SK-N-SH (cell line): ENCODE measurements at regions not wholly inside any gene's neighbourhood (a gene's known extent, or its start where the extent isn't known, plus 50 kb on each side); places are given as distances from the start of the nearest gene placed in this dataset.

Experiments used
- CTCF ChIA-PET: fragments of 300-600, 350-600 bp; formaldehyde crosslinking; extraction: SDS; loops from one replicate; lab custom pipeline; 2021; lab: Yijun Ruan, JAX
- POLR2A ChIA-PET: fragments of 350-600 bp; sonication (Branson Sonifier 250); formaldehyde crosslinking; extraction: SDS; loops from one replicate; lab custom pipeline; 2020; ENCODE audit warnings: antibody characterized with exemption, inconsistent platforms; lab: Yijun Ruan, JAX
- DNase-seq: peaks from one replicate; pipeline ENCODE4 v3.0.0; 2012
- H2AFZ ChIP-seq: fragments of 200-600 bp; sonication (generic); 2 replicates; pipeline ENCODE4 v1.8.1; 2016; ENCODE audit warnings: antibody characterized with exemption, mild to moderate bottlenecking, low read depth
- H3F3A ChIP-seq: fragments of 200-600 bp; sonication (generic); replicated peaks from 2 replicates; pipeline ENCODE3; 2016; ENCODE audit warnings: antibody characterized with exemption, mild to moderate bottlenecking; ENCODE audit not compliant: insufficient read depth
- H3K27ac ChIP-seq, 2 experiments: fragments of 200-500 bp in 1 of 2; fragments of 200-600 bp in 1 of 2; sonication (Bioruptor generic) in 1 of 2; sonication (generic), shearing (Covaris generic) in 1 of 2; 2 replicates each; pipeline versions ENCODE4 v1.5.1 to v1.6.1; 2014 to 2016; ENCODE audit warnings: low read depth in 2 of 2, inconsistent platforms in 1 of 2, low read length in 1 of 2, mild to moderate bottlenecking in 1 of 2, mixed read lengths in 1 of 2
- H3K27me3 ChIP-seq: fragments of 200-600 bp; sonication (generic), shearing (Covaris generic); 2 replicates; pipeline ENCODE4 v1.6.1; 2016; ENCODE audit warnings: mixed run types; ENCODE audit not compliant: insufficient read depth
- H3K36me3 ChIP-seq, 2 experiments: fragments of 200-500 bp in 1 of 2; fragments of 200-600 bp in 1 of 2; sonication (Bioruptor generic) in 1 of 2; sonication (generic) in 1 of 2; replicated peaks in 1 of 2; 2 replicates each; pipeline versions ENCODE3 to v1.5.1; 2014 to 2016; ENCODE audit warnings: low read length in 1 of 2, mild to moderate bottlenecking in 1 of 2; ENCODE audit not compliant: insufficient read depth in 2 of 2, control insufficient read depth in 1 of 2
- H3K4me1 ChIP-seq, 2 experiments: fragments of 200-500 bp in 1 of 2; fragments of 200-600 bp in 1 of 2; sonication (Bioruptor generic) in 1 of 2; sonication (generic), shearing (Covaris generic) in 1 of 2; 2 replicates each; pipeline versions ENCODE4 v1.5.1 to v1.6.1; 2014 to 2016; ENCODE audit warnings: low read depth in 1 of 2, low read length in 1 of 2, mixed run types in 1 of 2; ENCODE audit not compliant: insufficient read depth in 2 of 2, control insufficient read depth in 1 of 2
- H3K4me2 ChIP-seq: fragments of 200-600 bp; sonication (generic), shearing (Covaris generic); 2 replicates; pipeline ENCODE4 v1.6.1; 2017; ENCODE audit warnings: mixed run types
- H3K4me3 ChIP-seq, 2 experiments: fragments of 200-500 bp in 1 of 2; fragments of 200-600 bp in 1 of 2; sonication (Bioruptor generic) in 1 of 2; sonication (generic), shearing (Covaris generic) in 1 of 2; 2 replicates each; pipeline versions ENCODE4 v1.5.1 to v1.8.1; 2014 to 2016; ENCODE audit warnings: low read depth in 2 of 2, inconsistent platforms in 1 of 2, low read length in 1 of 2, mild to moderate bottlenecking in 1 of 2, mixed read lengths in 1 of 2, moderate library complexity in 1 of 2
- H3K79me2 ChIP-seq: fragments of 200-600 bp; sonication (generic); 2 replicates; pipeline ENCODE4 v1.8.1; 2017; ENCODE audit warnings: mild to moderate bottlenecking; ENCODE audit not compliant: insufficient read depth
- H3K9ac ChIP-seq: fragments of 200-600 bp; sonication (generic); 2 replicates; pipeline ENCODE4 v1.6.1; 2017; ENCODE audit warnings: mixed run types
- H3K9me2 ChIP-seq: fragments of 200-600 bp; sonication (generic); 2 replicates; pipeline ENCODE4 v1.6.1; 2017; ENCODE audit warnings: mixed run types
- H3K9me3 ChIP-seq: fragments of 200-600 bp; sonication (generic); 2 replicates; pipeline ENCODE4 v1.6.1; 2017; ENCODE audit warnings: mixed run types, mild to moderate bottlenecking, moderate library complexity
- H4K20me1 ChIP-seq: fragments of 200-600 bp; sonication (generic); 2 replicates; pipeline ENCODE4 v1.6.1; 2017; ENCODE audit warnings: mild to moderate bottlenecking, mixed run types; ENCODE audit not compliant: insufficient read depth
- CHD2 ChIP-seq: fragments of 150-350 bp; IDR thresholded peaks from 2 replicates; pipeline ENCODE4 v1.6.1; 2018; ENCODE audit warnings: low read length; ENCODE audit not compliant: partially characterized antibody
- EZH2phosphoT487 ChIP-seq: fragments of 200-600 bp; sonication (generic); IDR thresholded peaks from 2 replicates; pipeline ENCODE4 v1.6.1; 2017; ENCODE audit warnings: low read depth, mixed run types, mild to moderate bottlenecking, antibody characterized with exemption, moderate library complexity, borderline replicate concordance
- FOXM1 ChIP-seq: IDR thresholded peaks from 2 replicates; pipeline ENCODE4 v1.4.0; 2012; ENCODE audit warnings: low read depth, mild to moderate bottlenecking
- GABPA ChIP-seq: IDR thresholded peaks from 2 replicates; pipeline ENCODE4 v1.4.0; 2012; ENCODE audit warnings: low read depth, mild to moderate bottlenecking
- JUND ChIP-seq: IDR thresholded peaks from 2 replicates; pipeline ENCODE4 v1.4.0; 2012
- NRF1 ChIP-seq: IDR thresholded peaks from 2 replicates; pipeline ENCODE4 v1.6.1; 2012; ENCODE audit warnings: low read depth, mild to moderate bottlenecking, low read length
- RCOR1 ChIP-seq: fragments of 150-350 bp; IDR thresholded peaks from 2 replicates; pipeline ENCODE4 v1.6.1; 2017; ENCODE audit warnings: antibody characterized with exemption, low read length
- RFX5 ChIP-seq: IDR thresholded peaks from 2 replicates; pipeline ENCODE4 v1.6.1; 2012; ENCODE audit warnings: mild to moderate bottlenecking, improper control_type of control experiment, low read length
- USF1 ChIP-seq: IDR thresholded peaks from 2 replicates; pipeline ENCODE4 v1.4.0; 2012; ENCODE audit warnings: low read depth, borderline replicate concordance
- ZBTB33 ChIP-seq: IDR thresholded peaks from 2 replicates; pipeline ENCODE4 v1.4.0; 2012; ENCODE audit warnings: low read depth, borderline replicate concordance
- WGBS: methylation state at CpG from one replicate; pipeline ENCODE4 v1.1.6; 2017; ENCODE audit warnings: low lambda C conversion rate; 5-methylcytosine and 5-hydroxymethylcytosine counted together

- TF ChIP-seq FOXM1, result no peak
- TF ChIP-seq, all 33 proteins: peak for 0
Observed at GRCh38 chr2:83112858-83113257, 1346.2 kb downstream of the SUCLG1 start (continued).

- Histone ChIP-seq H3K79me2 (no peaks in the 10 kb centered on the region), H3K4me3 (no peak overlapping the region), H3K9ac (no peak overlapping the region)
- 0% methylated on average over 1 of the region's 1 CpG for WGBS
- CTCF ChIA-PET, result no interaction called here
- TF ChIP-seq RFX5 (no peak), ZBTB33 (no peak), CHD2 (no peak), GABPA (no peak), RCOR1 (no peak), JUND (no peak)
- TF ChIP-seq, all 33 proteins: peak for 0
- no peaks in the 10 kb centered on the region for H3K36me3 ChIP-seq
- no peak overlapping the region for H2AFZ ChIP-seq
- H3K4me2 ChIP-seq, result no peak overlapping the region
- no peaks in the 10 kb centered on the region for H3F3A ChIP-seq
- POLR2A ChIA-PET, result no interaction called here
- H3K27ac ChIP-seq, result no peak overlapping the region
- no peaks in the 10 kb centered on the region for H3K27me3 ChIP-seq
- H3K9me3 ChIP-seq, result no peaks in the 10 kb centered on the region
- no peak for DNase-seq
- H3K4me1 ChIP-seq, result no peaks in the 10 kb centered on the region
- no peaks in the 10 kb centered on the region for H3K9me2 ChIP-seq
- H4K20me1 ChIP-seq, result no peaks in the 10 kb centered on the region
Observed at GRCh38 chr2:83109284-83109683, 1349.8 kb downstream of the SUCLG1 start.

GRCh38 chr2:83106853-83107252 is 1352.2 kb downstream of the SUCLG1 start:
- POLR2A ChIA-PET, result no interaction called here
- Histone ChIP-seq H3K27me3 (no peaks in the 10 kb centered on the region), H2AFZ (no peak overlapping the region), H3F3A (no peaks in the 10 kb centered on the region), H3K9me2 (no peaks in the 10 kb centered on the region), H3K4me2 (no peak overlapping the region), H3K4me3 (no peak overlapping the region), H3K36me3 (no peaks in the 10 kb centered on the region), H3K4me1 (no peaks in the 10 kb centered on the region), H4K20me1 (no peaks in the 10 kb centered on the region), H3K79me2 (no peaks in the 10 kb centered on the region), H3K27ac (no peak overlapping the region), H3K9ac (no peak overlapping the region), H3K9me3 (no peaks in the 10 kb centered on the region)
- CTCF ChIA-PET, result no interaction called here
- no peak for TF ChIP-seq USF1
- TF ChIP-seq EZH2phosphoT487, result no peak
- no peak for TF ChIP-seq NRF1
- DNase-seq, result no peak
